Body of pancreas (tissue), 4 donors: ENCODE measurements at regions not wholly inside any gene's neighbourhood (a gene's known extent, or its start where the extent isn't known, plus 50 kb on each side); places are given as distances from the start of the nearest gene placed in this dataset.

Source experiments
- ATAC-seq: fragments of 150-250 bp; one replicate; pipeline ENCODE4 v1.9.1; 2016
- DNase-seq, 4 donors: peaks; one replicate each; pipeline ENCODE4 v3.0.0-alpha.2; 2019
- H3K27ac ChIP-seq, 4 donors: fragments of 200-600 bp; sonication (generic); 1 replicate in 3 of 4; 2 replicates in 1 of 4; pipeline versions ENCODE4 v1.5.1 to v1.6.1; 2016 to 2019; ENCODE audit warnings: mild to moderate bottlenecking in 1 of 4, mixed read lengths in 1 of 4, moderate library complexity in 1 of 4
- H3K27me3 ChIP-seq, 2 donors: fragments of 200-600 bp; sonication (generic); one replicate each; pipeline ENCODE4 v1.6.0; 2016; ENCODE audit warnings: mild to moderate bottlenecking in 1 of 2
- H3K36me3 ChIP-seq, 2 donors: fragments of 200-600 bp; sonication (generic); replicated peaks in 1 of 2; 2 replicates each; pipeline ENCODE4 v1.5.1; 2016; ENCODE audit warnings: low read depth in 2 of 2; ENCODE audit not compliant: insufficient read depth in 1 of 2
- H3K4me1 ChIP-seq: fragments of 200-600 bp; sonication (generic); one replicate; pipeline ENCODE4 v1.6.0; 2016
- H3K4me3 ChIP-seq, 2 donors: fragments of 200-600 bp; sonication (generic); 1 replicate in 1 of 2; 2 replicates in 1 of 2; pipeline ENCODE4 v1.5.1; 2016 to 2019
- H3K9me3 ChIP-seq, 3 donors: fragments of 200-600 bp; sonication (generic); 1 replicate in 2 of 3; 2 replicates in 1 of 3; pipeline ENCODE4 v1.5.1; 2016
- POLR2A ChIP-seq, 3 donors: fragments of 450-650 bp; IDR thresholded peaks; one replicate each; pipeline ENCODE4 v1.6.1; 2016; ENCODE audit warnings: antibody characterized with exemption in 3 of 3, mild to moderate bottlenecking in 2 of 3
- WGBS, 2 donors: methylation state at CpG; one replicate each; pipeline ENCODE4 v1.1.5; 2017; 5-methylcytosine and 5-hydroxymethylcytosine counted together
- intact Hi-C: fragments of 100-400 bp; cut with DNase I; formaldehyde crosslinking; loops from one replicate; pipeline ENCODE4 v1.15.1; 2023
- TF ChIP-seq, protein P1 (sequence below), 7 experiments: fragments of 450-650 bp in 4 of 7; fragments of 200-600 bp in 3 of 7; sonication (generic) in 3 of 7; IDR thresholded peaks; one replicate each; pipeline ENCODE4 v1.5.1; 2016 to 2019; ENCODE audit warnings: antibody characterized with exemption in 7 of 7

DNA sequence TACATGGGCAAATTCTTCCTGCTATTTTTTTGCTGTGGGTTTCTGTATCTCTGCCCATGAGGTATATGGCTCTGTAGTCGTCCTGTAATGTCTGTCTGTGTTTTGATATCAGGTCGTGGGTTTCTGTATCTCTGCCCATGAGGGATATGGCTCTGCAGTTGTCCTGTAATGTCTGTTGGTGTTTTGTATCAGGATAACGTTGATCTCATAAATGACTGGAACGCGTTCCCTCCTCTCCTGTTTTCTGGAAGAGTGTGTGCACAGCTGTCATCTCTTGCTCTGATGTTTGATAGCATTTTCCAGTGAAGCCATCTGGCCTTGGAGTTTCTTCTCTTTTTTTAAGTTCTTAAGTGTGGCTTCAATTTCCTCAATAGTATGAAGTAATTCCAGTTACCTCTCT lies 57.2 kb downstream of the SOX1 start:
- TF ChIP-seq, protein P1, sequence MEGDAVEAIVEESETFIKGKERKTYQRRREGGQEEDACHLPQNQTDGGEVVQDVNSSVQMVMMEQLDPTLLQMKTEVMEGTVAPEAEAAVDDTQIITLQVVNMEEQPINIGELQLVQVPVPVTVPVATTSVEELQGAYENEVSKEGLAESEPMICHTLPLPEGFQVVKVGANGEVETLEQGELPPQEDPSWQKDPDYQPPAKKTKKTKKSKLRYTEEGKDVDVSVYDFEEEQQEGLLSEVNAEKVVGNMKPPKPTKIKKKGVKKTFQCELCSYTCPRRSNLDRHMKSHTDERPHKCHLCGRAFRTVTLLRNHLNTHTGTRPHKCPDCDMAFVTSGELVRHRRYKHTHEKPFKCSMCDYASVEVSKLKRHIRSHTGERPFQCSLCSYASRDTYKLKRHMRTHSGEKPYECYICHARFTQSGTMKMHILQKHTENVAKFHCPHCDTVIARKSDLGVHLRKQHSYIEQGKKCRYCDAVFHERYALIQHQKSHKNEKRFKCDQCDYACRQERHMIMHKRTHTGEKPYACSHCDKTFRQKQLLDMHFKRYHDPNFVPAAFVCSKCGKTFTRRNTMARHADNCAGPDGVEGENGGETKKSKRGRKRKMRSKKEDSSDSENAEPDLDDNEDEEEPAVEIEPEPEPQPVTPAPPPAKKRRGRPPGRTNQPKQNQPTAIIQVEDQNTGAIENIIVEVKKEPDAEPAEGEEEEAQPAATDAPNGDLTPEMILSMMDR (IDR thresholded peaks at IDR 0.05): no peak
- no peak for TF ChIP-seq POLR2A (IDR thresholded peaks at IDR 0.05)
- H3K36me3 ChIP-seq: no peaks in the 10 kb centered on the region
- no peaks in the 10 kb centered on the region for H3K27me3 ChIP-seq
- H3K27ac ChIP-seq: no peak overlapping the region
- no peaks in the 10 kb centered on the region for H3K4me1 ChIP-seq
- no peaks in the 10 kb centered on the region for H3K9me3 ChIP-seq
- intact Hi-C loops: no loop called here
- ATAC-seq (no peak), DNase-seq (no peak)
- 21 to 31% methylated on average over 5 of the region's 5 CpGs for WGBS, 2 donors
- H3K4me3 ChIP-seq: no peak overlapping the region

DNA sequence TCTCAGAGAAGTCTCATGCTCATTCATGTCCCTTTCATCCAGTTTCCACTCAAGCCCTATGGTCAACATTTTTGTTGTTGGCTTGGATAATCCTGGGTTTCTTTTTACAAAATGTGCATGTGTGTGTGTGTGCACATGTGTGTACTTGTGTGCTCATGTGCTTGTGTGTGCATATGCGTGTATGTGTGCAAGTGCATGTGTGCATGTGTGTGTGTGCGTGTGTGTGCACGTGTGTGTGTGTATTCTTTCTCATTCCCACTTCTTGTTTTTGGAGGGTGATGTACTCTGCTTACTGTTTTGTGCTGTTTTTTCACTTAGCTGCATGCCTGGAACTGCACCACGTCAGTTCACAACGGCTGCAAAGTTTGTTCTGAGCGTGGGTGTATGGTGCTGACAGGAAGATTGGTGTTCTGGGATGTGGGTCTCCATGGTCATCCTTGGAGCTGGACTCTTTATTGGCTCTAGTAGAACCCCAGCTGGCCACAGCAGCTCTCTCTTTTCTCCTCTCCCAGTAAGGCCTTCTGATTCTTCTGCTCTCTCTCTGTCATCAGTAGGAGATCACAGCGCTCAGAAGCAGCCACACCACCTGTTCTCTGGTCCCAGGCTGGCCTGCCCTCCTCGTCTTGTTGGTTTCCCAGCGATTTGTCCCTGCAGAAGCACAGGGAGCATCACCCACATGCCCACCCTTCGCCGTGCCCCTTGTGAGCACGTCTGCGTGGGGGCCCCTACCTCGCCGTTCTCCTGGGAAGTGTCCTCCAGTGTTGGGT lies 60.8 kb downstream of the SOX1 start:
- DNase-seq: no peak
- intact Hi-C loops: no loop called here
- H3K4me1 ChIP-seq: no peaks in the 10 kb centered on the region
- peaks cover 0 to 10% of the 10 kb centered on the region in 2 donors for H3K27me3 ChIP-seq
- H3K9me3 ChIP-seq: no peaks in the 10 kb centered on the region
- TF ChIP-seq POLR2A (IDR thresholded peaks at IDR 0.05): no peak
- TF ChIP-seq, protein P1 (IDR thresholded peaks at IDR 0.05): no peak
- H3K4me3 ChIP-seq: no peak overlapping the region
- no peaks in the 10 kb centered on the region for H3K36me3 ChIP-seq
- H3K27ac ChIP-seq: no peak overlapping the region
- ATAC-seq: no peak
- WGBS, 2 donors: 56 to 62% methylated on average over 12 to 15 of the region's 15 CpGs

DNA sequence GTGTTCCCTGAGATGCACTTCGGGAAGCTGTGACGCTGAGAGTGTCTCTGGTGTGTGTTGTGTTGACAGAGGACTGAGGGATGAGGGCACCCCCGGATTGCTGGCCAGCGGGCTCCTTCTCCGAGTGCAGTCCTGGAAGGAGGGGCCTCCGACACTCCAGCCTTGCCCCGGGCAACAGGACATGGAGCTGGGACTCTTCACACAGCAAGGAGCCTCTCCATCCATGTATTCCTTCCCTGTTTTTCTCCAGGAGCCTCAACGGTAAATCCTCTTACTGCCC lies 61.3 kb downstream of the SOX1 start:
- H3K9me3 ChIP-seq: no peaks in the 10 kb centered on the region
- DNase-seq (no peak), ATAC-seq (no peak)
- H3K36me3 ChIP-seq: no peaks in the 10 kb centered on the region
- no peak overlapping the region for H3K4me3 ChIP-seq
- no peak overlapping the region for H3K27ac ChIP-seq
- intact Hi-C loops: no loop called here
- TF ChIP-seq POLR2A (IDR thresholded peaks at IDR 0.05): no peak
- TF ChIP-seq, protein P1 (IDR thresholded peaks at IDR 0.05): no peak
- 73 to 76% methylated on average over 4 to 8 of the region's 8 CpGs for WGBS, 2 donors
- no peaks in the 10 kb centered on the region for H3K4me1 ChIP-seq
- peaks cover 0 to 10% of the 10 kb centered on the region in 2 donors for H3K27me3 ChIP-seq

DNA sequence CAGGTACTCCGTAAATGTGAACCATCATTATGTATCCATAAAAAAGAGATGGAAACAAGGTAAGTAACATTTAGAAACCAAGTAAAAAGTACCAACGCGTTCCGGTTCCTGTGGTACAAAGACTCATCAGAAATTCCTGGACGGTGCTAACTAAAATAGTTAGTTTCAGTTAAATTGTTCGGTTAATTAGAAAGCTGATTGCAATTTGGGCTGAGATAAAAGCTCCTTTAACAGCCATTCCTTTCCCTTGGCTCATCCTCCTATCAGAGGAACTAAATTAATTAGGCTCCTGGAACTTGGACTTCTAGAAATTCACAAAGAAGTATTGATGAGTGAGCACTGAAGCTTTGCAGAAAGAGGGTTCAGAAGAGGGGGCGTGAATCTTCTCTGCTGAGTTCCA lies 63.5 kb downstream of the SOX1 start:
- no peak overlapping the region for H3K4me3 ChIP-seq
- peaks cover 0 to 16% of the 10 kb centered on the region in 2 donors for H3K27me3 ChIP-seq
- intact Hi-C loops: no loop called here
- no peaks in the 10 kb centered on the region for H3K36me3 ChIP-seq
- 71 to 85% methylated on average over 7 of the region's 7 CpGs for WGBS, 2 donors
- DNase-seq (no peak), ATAC-seq (no peak)
- H3K4me1 ChIP-seq: no peaks in the 10 kb centered on the region
- TF ChIP-seq, protein P1 (IDR thresholded peaks at IDR 0.05): no peak
- TF ChIP-seq POLR2A (IDR thresholded peaks at IDR 0.05): no peak
- no peaks in the 10 kb centered on the region for H3K9me3 ChIP-seq
- no peak overlapping the region for H3K27ac ChIP-seq

DNA sequence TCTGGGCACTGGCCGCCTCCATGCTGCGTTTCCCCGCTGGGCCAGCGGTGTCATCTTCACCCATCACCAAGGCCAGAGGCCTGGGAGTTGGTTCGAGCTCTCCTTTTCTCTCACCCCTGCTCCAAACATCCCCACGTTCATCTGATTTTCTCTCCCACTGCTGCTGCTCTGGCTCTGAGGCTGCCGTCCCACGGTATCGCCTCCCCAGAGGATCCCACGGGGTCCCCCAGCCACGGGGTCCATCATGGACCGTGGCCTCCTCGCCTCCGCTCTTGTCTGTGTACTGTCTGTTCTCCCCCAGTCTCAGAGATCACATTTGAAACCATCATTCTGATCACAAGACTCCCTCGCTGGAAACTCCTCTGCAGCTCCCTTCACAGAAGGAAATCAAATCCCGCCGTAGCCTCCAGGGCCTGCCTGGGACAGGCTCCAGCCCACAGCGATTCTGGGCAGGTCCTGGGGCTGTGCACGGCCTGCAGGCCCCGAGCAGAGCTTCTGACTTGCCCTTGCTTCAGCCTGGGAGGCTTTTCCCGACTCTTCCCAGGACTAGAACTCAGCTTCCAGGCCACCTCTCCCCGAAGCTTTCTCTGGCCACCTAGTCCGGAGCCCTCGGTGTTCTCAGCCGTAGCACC lies 64.2 kb downstream of the SOX1 start:
- no peak for DNase-seq
- Histone ChIP-seq H3K36me3 (no peaks in the 10 kb centered on the region), H3K4me3 (no peak overlapping the region), H3K9me3 (no peaks in the 10 kb centered on the region), H3K4me1 (no peaks in the 10 kb centered on the region), H3K27me3 (peaks cover 0 to 16% of the 10 kb centered on the region in 2 donors), H3K27ac (no peak overlapping the region)
- intact Hi-C loops: no loop called here
- no peak for ATAC-seq
- WGBS, 2 donors: 60 to 75% methylated on average over 25 of the region's 25 CpGs
- TF ChIP-seq POLR2A (IDR thresholded peaks at IDR 0.05): no peak
- TF ChIP-seq, protein P1 (IDR thresholded peaks at IDR 0.05): no peak
